Caco-2 (cell line): ENCODE measurements at regions not wholly inside any gene's neighbourhood (a gene's known extent, or its start where the extent isn't known, plus 50 kb on each side); places are given as distances from the start of the nearest gene placed in this dataset.
A peak's percentile ranks its signal among the peaks of the same experiment; 100 is the strongest.

Source experiments
- BruUV-seq: library from RNA; stranded (reverse); fragments of 400-500 nt; replicated peaks from 2 replicates; lab custom pipeline; 2021; lab: Mats Ljungman, UMichigan
- CTCF ChIA-PET: fragments of 300-600 bp; sonication (Branson Sonifier 250); formaldehyde crosslinking; loops from one replicate; lab custom pipeline; 2022; ENCODE audit warnings: antibody characterized with exemption; lab: Charles Lee
- POLR2A ChIA-PET: fragments of 300-600 bp; sonication (Branson Sonifier 250); formaldehyde crosslinking; loops from one replicate; lab custom pipeline; 2022; ENCODE audit warnings: antibody characterized with exemption; lab: Charles Lee
- DNase-seq, 2 experiments: peaks; one replicate each; pipeline versions ENCODE4 v3.0.0 to v3.0.0-alpha.2; 2020 to 2022
- H3K27me3 ChIP-seq: replicated peaks from 2 replicates; pipeline ENCODE4 v1.6.0; 2011; ENCODE audit warnings: low read length; ENCODE audit not compliant: control insufficient read depth, insufficient read depth
- H3K36me3 ChIP-seq: 2 replicates; pipeline ENCODE4 v1.5.1; 2011; ENCODE audit warnings: low read length; ENCODE audit not compliant: control insufficient read depth, insufficient read depth
- H3K4me1 ChIP-seq: fragments of 250-450 bp; sonication (Bioruptor Pico); 2 replicates; pipeline ENCODE4 v1.5.1; 2020; ENCODE audit warnings: mild to moderate bottlenecking
- H3K4me3 ChIP-seq: 2 replicates; pipeline ENCODE4 v1.5.1; 2011; ENCODE audit warnings: low read depth, mild to moderate bottlenecking, control low read depth, low read length
- H3K9me3 ChIP-seq: fragments of 250-450 bp; sonication (Bioruptor Pico); 2 replicates; pipeline ENCODE4 v1.5.1; 2020; ENCODE audit warnings: mild to moderate bottlenecking, moderate library complexity
- H3K27ac Mint-ChIP-seq: one replicate; pipeline ENCODE4 v1.8.0; 2022; ENCODE audit warnings: mixed read lengths; ENCODE audit not compliant: unreplicated experiment
- H3K27me3 Mint-ChIP-seq: one replicate; pipeline ENCODE4 v1.8.0; 2022; ENCODE audit warnings: mixed read lengths; ENCODE audit not compliant: insufficient read depth, unreplicated experiment
- H3K36me3 Mint-ChIP-seq: one replicate; pipeline ENCODE4 v1.8.0; 2022; ENCODE audit warnings: mild to moderate bottlenecking, mixed read lengths; ENCODE audit not compliant: insufficient read depth, unreplicated experiment
- H3K4me1 Mint-ChIP-seq: one replicate; pipeline ENCODE4 v1.8.0; 2022; ENCODE audit warnings: low read depth, mixed read lengths; ENCODE audit not compliant: unreplicated experiment
- H3K4me3 Mint-ChIP-seq: one replicate; pipeline ENCODE4 v1.8.0; 2022; ENCODE audit warnings: mild to moderate bottlenecking, moderate library complexity, mixed read lengths; ENCODE audit not compliant: unreplicated experiment
- H3K9me3 Mint-ChIP-seq: one replicate; pipeline ENCODE4 v1.8.0; 2022; ENCODE audit warnings: mixed read lengths; ENCODE audit not compliant: unreplicated experiment
- intact Hi-C: fragments of 100-400 bp; cut with micrococcal nuclease; formaldehyde crosslinking; loops from one replicate; pipeline ENCODE4 v1.10.0; 2022; ENCODE audit not compliant: unreplicated experiment
- TF ChIP-seq, protein P1 (sequence below), 2 experiments: fragments of 200-600 bp in 1 of 2; IDR thresholded peaks; 1 replicate in 1 of 2; 2 replicates in 1 of 2; pipeline versions ENCODE4 v1.5.1 to v1.8.0; 2011 to 2022; ENCODE audit warnings: antibody characterized with exemption in 1 of 2, control low read depth in 1 of 2, inconsistent platforms in 1 of 2, low read depth in 1 of 2, low read length in 1 of 2, mild to moderate bottlenecking in 1 of 2, moderate library complexity in 1 of 2; ENCODE audit not compliant: insufficient read depth in 1 of 2, severe bottlenecking in 1 of 2, unreplicated experiment in 1 of 2

DNA sequence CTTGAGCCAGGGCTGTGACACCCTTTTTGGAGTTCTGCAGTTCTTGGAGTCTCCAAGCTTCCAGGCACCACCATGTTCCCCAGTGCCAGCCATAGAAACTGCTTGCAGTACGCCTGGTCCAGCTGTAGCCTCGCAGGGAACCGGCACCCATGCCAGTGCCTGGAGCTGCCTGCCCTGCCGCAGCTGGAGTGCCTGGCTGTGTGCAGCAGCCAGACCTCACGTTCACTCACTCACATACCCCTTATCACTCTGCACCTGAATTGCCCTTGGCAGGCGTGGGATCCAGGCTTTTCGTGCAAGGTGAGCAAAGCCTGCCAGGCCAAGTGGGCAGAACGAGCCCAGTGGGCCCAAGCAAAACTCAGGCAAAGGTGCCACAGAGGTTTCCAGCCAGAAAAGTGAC, 77.8 kb upstream of the SHB start:
- H3K9me3 ChIP-seq, result no peaks in the 10 kb centered on the region
- intact Hi-C loops, result no loop called here
- Mint-ChIP-seq H3K9me3 (no peaks in the 10 kb centered on the region), H3K4me1 (peaks cover 16% of the 10 kb centered on the region), H3K4me3 (no peak overlapping the region), H3K27me3 (peaks cover 13% of the 10 kb centered on the region), H3K27ac (no peak overlapping the region), H3K36me3 (peaks cover 6% of the 10 kb centered on the region)
- H3K4me3 ChIP-seq, result no peak overlapping the region
- H3K27me3 ChIP-seq, result no peaks in the 10 kb centered on the region; the same call in 1 of the 2 replicates
- peak in 1 of 2 experiments; percentile 11 for DNase-seq
- no peaks in the 10 kb centered on the region for H3K36me3 ChIP-seq
- H3K4me1 ChIP-seq, result peaks cover 12% of the 10 kb centered on the region; the same call in 1 of the 2 replicates
- POLR2A ChIA-PET, result no interaction called here
- BruUV-seq, result no TSS peak
- CTCF ChIA-PET, result interaction anchor here (0.6 kb wide), 1 partner anchor 346 kb away, joined by 6 read pairs; no protein-coding TSS in a partner anchor
- TF ChIP-seq, protein P1, sequence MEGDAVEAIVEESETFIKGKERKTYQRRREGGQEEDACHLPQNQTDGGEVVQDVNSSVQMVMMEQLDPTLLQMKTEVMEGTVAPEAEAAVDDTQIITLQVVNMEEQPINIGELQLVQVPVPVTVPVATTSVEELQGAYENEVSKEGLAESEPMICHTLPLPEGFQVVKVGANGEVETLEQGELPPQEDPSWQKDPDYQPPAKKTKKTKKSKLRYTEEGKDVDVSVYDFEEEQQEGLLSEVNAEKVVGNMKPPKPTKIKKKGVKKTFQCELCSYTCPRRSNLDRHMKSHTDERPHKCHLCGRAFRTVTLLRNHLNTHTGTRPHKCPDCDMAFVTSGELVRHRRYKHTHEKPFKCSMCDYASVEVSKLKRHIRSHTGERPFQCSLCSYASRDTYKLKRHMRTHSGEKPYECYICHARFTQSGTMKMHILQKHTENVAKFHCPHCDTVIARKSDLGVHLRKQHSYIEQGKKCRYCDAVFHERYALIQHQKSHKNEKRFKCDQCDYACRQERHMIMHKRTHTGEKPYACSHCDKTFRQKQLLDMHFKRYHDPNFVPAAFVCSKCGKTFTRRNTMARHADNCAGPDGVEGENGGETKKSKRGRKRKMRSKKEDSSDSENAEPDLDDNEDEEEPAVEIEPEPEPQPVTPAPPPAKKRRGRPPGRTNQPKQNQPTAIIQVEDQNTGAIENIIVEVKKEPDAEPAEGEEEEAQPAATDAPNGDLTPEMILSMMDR (IDR thresholded peaks at IDR 0.05; ENCODE audit: insufficient read depth in 1 of 2, low read depth in 1 of 2, low read length in 1 of 2, severe bottlenecking in 1 of 2, unreplicated experiment in 1 of 2), result no peak

DNA sequence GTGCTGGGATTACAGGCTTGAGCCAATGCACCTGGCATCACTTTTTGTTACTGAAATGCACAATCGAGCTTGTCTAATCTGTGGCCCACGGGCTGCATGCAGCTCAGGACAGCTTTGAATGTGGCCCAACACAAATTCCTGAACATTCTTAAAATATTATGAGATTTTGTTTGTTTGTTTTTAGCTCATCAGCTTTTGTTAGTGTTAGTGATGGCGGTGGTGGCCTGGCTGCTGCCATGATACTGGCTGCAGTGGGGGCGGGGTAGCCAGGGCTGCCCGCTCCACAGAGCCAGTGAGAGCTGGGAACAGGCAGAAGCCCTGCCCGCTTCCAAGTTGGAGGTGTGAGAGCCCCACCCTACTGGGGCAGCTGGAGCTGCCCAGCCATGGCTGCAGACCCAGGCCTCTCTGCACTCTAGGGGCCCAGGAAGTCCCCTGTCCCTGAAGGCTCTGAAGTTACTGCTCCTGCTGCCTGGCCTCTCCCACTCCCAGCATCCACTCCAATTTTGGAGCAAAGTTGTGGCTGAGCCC, 76.6 kb upstream of the SHB start:
- CTCF ChIA-PET, result no interaction called here

DNA sequence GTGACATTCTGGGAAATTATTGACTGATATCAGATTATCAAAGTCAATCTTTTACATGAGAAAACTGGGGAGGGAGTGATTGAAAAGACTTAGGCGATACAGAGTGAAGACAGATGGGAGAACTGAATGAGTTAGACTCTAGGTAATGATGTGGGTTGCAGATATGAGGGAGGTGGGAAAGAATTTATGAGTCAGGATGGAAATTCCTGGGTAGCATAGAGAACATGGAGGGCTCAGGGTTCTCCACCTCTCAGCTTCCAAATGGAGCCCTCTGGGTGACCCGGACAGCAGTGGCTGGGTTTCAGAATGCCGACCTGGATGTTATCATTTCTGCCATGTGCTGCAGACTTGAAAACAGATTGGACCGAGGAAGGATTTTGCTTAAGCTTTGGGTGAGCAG, 75.4 kb upstream of the SHB start:
- H3K27ac Mint-ChIP-seq, result no peak overlapping the region

More for the DNA sequence above, 76.6 kb upstream of the SHB start:
- intact Hi-C loops, result no loop called here
- H3K9me3 ChIP-seq, result no peaks in the 10 kb centered on the region
- TF ChIP-seq, protein P1 (IDR thresholded peaks at IDR 0.05; ENCODE audit: insufficient read depth in 1 of 2, low read depth in 1 of 2, low read length in 1 of 2, severe bottlenecking in 1 of 2, unreplicated experiment in 1 of 2), result no peak
- peaks cover 15% of the 10 kb centered on the region; the same call in 1 of the 2 replicates for H3K4me1 ChIP-seq
- peaks cover 6% of the 10 kb centered on the region for H3K36me3 Mint-ChIP-seq
- H3K4me3 Mint-ChIP-seq, result no peak overlapping the region
- no peaks in the 10 kb centered on the region for H3K36me3 ChIP-seq
- POLR2A ChIA-PET, result no interaction called here
- no peak overlapping the region for H3K27ac Mint-ChIP-seq
- no peaks in the 10 kb centered on the region; the same call in 1 of the 2 replicates for H3K27me3 ChIP-seq
- H3K27me3 Mint-ChIP-seq, result peaks cover 16% of the 10 kb centered on the region
- peaks cover 16% of the 10 kb centered on the region for H3K4me1 Mint-ChIP-seq
- H3K4me3 ChIP-seq, result no peak overlapping the region
- DNase-seq, result peak in 1 of 2 experiments; percentile 15
- BruUV-seq, result no TSS peak
- no peaks in the 10 kb centered on the region for H3K9me3 Mint-ChIP-seq

More for the DNA sequence above, 75.4 kb upstream of the SHB start:
- DNase-seq, result peak in 1 of 2 experiments; percentile 21
- no peaks in the 10 kb centered on the region for H3K9me3 Mint-ChIP-seq
- peaks cover 6% of the 10 kb centered on the region for H3K36me3 Mint-ChIP-seq
- peaks cover 1% of the 10 kb centered on the region; the same call in 1 of the 2 replicates for H3K27me3 ChIP-seq
- TF ChIP-seq, protein P1 (IDR thresholded peaks at IDR 0.05; ENCODE audit: insufficient read depth in 1 of 2, low read depth in 1 of 2, low read length in 1 of 2, severe bottlenecking in 1 of 2, unreplicated experiment in 1 of 2), result no peak
- ChIA-PET CTCF (no interaction called here), POLR2A (no interaction called here)
- no peak overlapping the region for H3K4me3 Mint-ChIP-seq
- H3K4me1 ChIP-seq, result peaks cover 15% of the 10 kb centered on the region; the same call in 1 of the 2 replicates
- intact Hi-C loops, result no loop called here
- peaks cover 16% of the 10 kb centered on the region for H3K4me1 Mint-ChIP-seq
- no peak overlapping the region for H3K4me3 ChIP-seq
- peaks cover 16% of the 10 kb centered on the region for H3K27me3 Mint-ChIP-seq
- H3K9me3 ChIP-seq, result no peaks in the 10 kb centered on the region
- BruUV-seq, result no TSS peak
- H3K36me3 ChIP-seq, result no peaks in the 10 kb centered on the region
